NT2/D1 (cell line): ENCODE measurements at regions not wholly inside any gene's neighbourhood (a gene's known extent, or its start where the extent isn't known, plus 50 kb on each side); places are given as distances from the start of the nearest gene placed in this dataset.

Source experiments
- SUZ12 ChIP-seq: IDR thresholded peaks from 2 replicates; pipeline ENCODE4 v1.6.1; 2011; ENCODE audit not compliant: insufficient read length, insufficient read depth; ENCODE audit errors: extremely low read depth
- ZNF274 ChIP-seq: IDR thresholded peaks from 2 replicates; pipeline ENCODE4 v1.6.1; 2011; ENCODE audit warnings: mild to moderate bottlenecking, low read depth, low read length

GRCh38 chr12:107547389-107547788 is 138.2 kb upstream of the PWP1 start:
- TF ChIP-seq SUZ12 (no peak), ZNF274 (no peak)
